K562 (cell line): ENCODE measurements at regions not wholly inside any gene's neighbourhood (a gene's known extent, or its start where the extent isn't known, plus 50 kb on each side); places are given as distances from the start of the nearest gene placed in this dataset.

Experiments
- CBX2 ChIP-seq: fragments of 200-600 bp; sonication (generic); IDR thresholded peaks from one replicate; pipeline ENCODE4 v1.6.1; 2012; ENCODE audit warnings: mild to moderate bottlenecking, low read length, inconsistent platforms; ENCODE audit not compliant: insufficient read depth, poor library complexity, severe bottlenecking
- CREM ChIP-seq: IDR thresholded peaks from 2 replicates; pipeline ENCODE4 v1.6.1; 2014; ENCODE audit warnings: antibody characterized with exemption, low read depth
- CTCF ChIP-seq, 3 experiments: IDR thresholded peaks in 2 of 3; conservative IDR thresholded peaks in 1 of 3; 2 replicates each; pipeline ENCODE4 v1.5.1; 2011 to 2012; ENCODE audit warnings: low read length in 3 of 3, mild to moderate bottlenecking in 3 of 3, control low read depth in 2 of 3, improper control_type of control experiment in 1 of 3, inconsistent platforms in 1 of 3, low read depth in 1 of 3, mixed read lengths in 1 of 3, moderate library complexity in 1 of 3; ENCODE audit not compliant: insufficient read depth in 2 of 3
- FOXP1 ChIP-seq: sonication (generic); formaldehyde crosslinking; IDR thresholded peaks from 2 replicates; pipeline ENCODE4 v1.8.0; 2022; ENCODE audit warnings: mild to moderate bottlenecking, missing genetic modification reagents
- ILF3 ChIP-seq: fragments of 450-650 bp; IDR thresholded peaks from 2 replicates; pipeline ENCODE4 v1.6.1; 2018; ENCODE audit warnings: antibody characterized with exemption, mild to moderate bottlenecking, moderate library complexity, borderline replicate concordance
- KAT7 ChIP-seq: sonication (generic); formaldehyde crosslinking; IDR thresholded peaks from 2 replicates; pipeline ENCODE4 v1.8.0; 2022; ENCODE audit warnings: missing genetic modification reagents, mild to moderate bottlenecking, borderline replicate concordance
- POLR2A ChIP-seq: fragments of 450-650 bp; conservative IDR thresholded peaks from 2 replicates; pipeline ENCODE4 v1.6.1; 2016
- RAD21 ChIP-seq, 2 experiments: fragments of 250-450 bp in 1 of 2; fragments of 450-650 bp in 1 of 2; sonication (Bioruptor Pico) in 1 of 2; formaldehyde crosslinking in 1 of 2; IDR thresholded peaks in 1 of 2; conservative IDR thresholded peaks in 1 of 2; 2 replicates each; pipeline versions ENCODE4 v1.4.0 to v1.8.0; 2020 to 2022; ENCODE audit warnings: mild to moderate bottlenecking in 2 of 2, moderate library complexity in 1 of 2
- TCF7 ChIP-seq: sonication (generic); IDR thresholded peaks from 2 replicates; pipeline ENCODE4 v1.6.1; 2016; ENCODE audit warnings: antibody characterized with exemption, borderline replicate concordance
- ZFP30 ChIP-seq: fragments of 250-450 bp; sonication (Bioruptor Pico); IDR thresholded peaks from 2 replicates; pipeline ENCODE4 v1.8.0; 2022; ENCODE audit warnings: moderate library complexity, mild to moderate bottlenecking, inconsistent platforms, borderline replicate concordance

DNA sequence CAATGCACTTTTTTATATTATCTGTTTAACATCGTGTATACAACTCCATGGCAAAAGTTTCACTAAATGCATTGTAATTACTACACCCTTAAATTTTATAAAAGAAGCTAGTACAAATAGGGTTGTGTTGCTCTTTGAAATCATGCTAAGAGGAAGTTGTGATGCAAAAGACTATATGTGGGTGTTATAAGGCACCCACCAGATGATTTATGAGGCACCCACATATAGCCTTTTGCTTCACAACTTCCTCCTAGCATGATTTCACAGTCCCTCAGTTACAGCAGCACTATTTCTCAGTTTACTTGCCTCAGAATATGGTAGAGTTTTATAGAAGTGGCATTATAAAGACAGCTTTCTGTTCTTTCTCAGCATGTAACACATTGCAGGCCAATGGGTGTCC lies 277.3 kb upstream of the DOK6 start:
- no peak for TF ChIP-seq CTCF (IDR thresholded peaks at IDR 0.05 in 2 of 3, conservative IDR thresholded peaks at IDR 0.05 in 1 of 3; ENCODE audit: insufficient read depth in 2 of 3, low read depth in 1 of 3, low read length in 3 of 3)
- no peak for TF ChIP-seq RAD21 (CRISPR knock-in tag; conservative IDR thresholded peaks at IDR 0.05 in 1 of 2, IDR thresholded peaks at IDR 0.05 in 1 of 2)
- no peak for TF ChIP-seq FOXP1 (CRISPR knock-in tag)
- TF ChIP-seq TCF7 = no peak
- TF ChIP-seq CREM = no peak
- TF ChIP-seq ZFP30 (CRISPR knock-in tag) = no peak
- TF ChIP-seq KAT7 (CRISPR knock-in tag) = no peak
- no peak for TF ChIP-seq CBX2
- TF ChIP-seq ILF3 = no peak
- TF ChIP-seq POLR2A = no peak
